HG03196 (cell line): ENCODE measurements at regions not wholly inside any gene's neighbourhood (a gene's known extent, or its start where the extent isn't known, plus 50 kb on each side); places are given as distances from the start of the nearest gene placed in this dataset.
"Not testable (repeated sequence)": the region's sequence is repeated elsewhere in the genome, so short reads cannot be mapped to it uniquely, and the experiment has no call there.

Experiments used
- ATAC-seq: cut with Tn5 transposase; IDR thresholded peaks from one replicate; pipeline ENCODE4 v1.9.1; 2021; ENCODE audit not compliant: unreplicated experiment

- ATAC-seq, result no peak
Observed at GRCh38 chr2:175363699-175364098, 182.2 kb upstream of the ATP5MC3 start.

GRCh38 chr2:175362331-175362730, 180.8 kb upstream of the ATP5MC3 start:
- no peak for ATAC-seq

- ATAC-seq, result no peak
Observed at GRCh38 chr2:175359710-175360109, 178.2 kb upstream of the ATP5MC3 start.

- ATAC-seq, result no peak
Observed at GRCh38 chr2:175356901-175357300, 175.4 kb upstream of the ATP5MC3 start.

- no peak for ATAC-seq
Observed at GRCh38 chr2:175355246-175355645, 173.7 kb upstream of the ATP5MC3 start.

- ATAC-seq, result no peak
Observed at GRCh38 chr2:175353275-175353674, 171.8 kb upstream of the ATP5MC3 start.

GRCh38 chr2:175351512-175351911, 170.0 kb upstream of the ATP5MC3 start:
- ATAC-seq, result no peak

- ATAC-seq, result no peak
Observed at GRCh38 chr2:175350105-175350504, 168.6 kb upstream of the ATP5MC3 start.

GRCh38 chr2:175342085-175342484, 160.6 kb upstream of the ATP5MC3 start:
- ATAC-seq, result no peak

- ATAC-seq, result no peak
Observed at GRCh38 chr2:175330195-175330594, 148.7 kb upstream of the ATP5MC3 start.

GRCh38 chr2:175326801-175327200, 145.3 kb upstream of the ATP5MC3 start:
- no peak for ATAC-seq

- not testable (repeated sequence) for ATAC-seq
Observed at GRCh38 chr2:175326164-175326563, 144.7 kb upstream of the ATP5MC3 start.

GRCh38 chr2:175323162-175323561, 141.7 kb upstream of the ATP5MC3 start:
- no peak for ATAC-seq

GRCh38 chr2:175318542-175318941, 137.0 kb upstream of the ATP5MC3 start:
- no peak for ATAC-seq

GRCh38 chr2:175317751-175318150, 136.2 kb upstream of the ATP5MC3 start:
- no peak for ATAC-seq

- no peak for ATAC-seq
Observed at GRCh38 chr2:175312137-175312536, 130.6 kb upstream of the ATP5MC3 start.

GRCh38 chr2:175310813-175311504, 129.4 kb upstream of the ATP5MC3 start:
- no peak for ATAC-seq

GRCh38 chr2:175309799-175310198, 128.3 kb upstream of the ATP5MC3 start:
- ATAC-seq, result no peak

GRCh38 chr2:175308005-175308404, 126.5 kb upstream of the ATP5MC3 start:
- no peak for ATAC-seq

- ATAC-seq, result no peak
Observed at GRCh38 chr2:175304541-175304940, 123.0 kb upstream of the ATP5MC3 start.

- no peak for ATAC-seq
Observed at GRCh38 chr2:175293776-175294175, 112.3 kb upstream of the ATP5MC3 start.

GRCh38 chr2:175293195-175293594, 111.7 kb upstream of the ATP5MC3 start:
- ATAC-seq, result no peak

- no peak for ATAC-seq
Observed at GRCh38 chr2:175282886-175283285, 101.4 kb upstream of the ATP5MC3 start.
